ENCODE measurements at regions not wholly inside any gene's neighbourhood (a gene's known extent, or its start where the extent isn't known, plus 50 kb on each side); places are given as distances from the start of the nearest gene placed in this dataset.

DNA sequence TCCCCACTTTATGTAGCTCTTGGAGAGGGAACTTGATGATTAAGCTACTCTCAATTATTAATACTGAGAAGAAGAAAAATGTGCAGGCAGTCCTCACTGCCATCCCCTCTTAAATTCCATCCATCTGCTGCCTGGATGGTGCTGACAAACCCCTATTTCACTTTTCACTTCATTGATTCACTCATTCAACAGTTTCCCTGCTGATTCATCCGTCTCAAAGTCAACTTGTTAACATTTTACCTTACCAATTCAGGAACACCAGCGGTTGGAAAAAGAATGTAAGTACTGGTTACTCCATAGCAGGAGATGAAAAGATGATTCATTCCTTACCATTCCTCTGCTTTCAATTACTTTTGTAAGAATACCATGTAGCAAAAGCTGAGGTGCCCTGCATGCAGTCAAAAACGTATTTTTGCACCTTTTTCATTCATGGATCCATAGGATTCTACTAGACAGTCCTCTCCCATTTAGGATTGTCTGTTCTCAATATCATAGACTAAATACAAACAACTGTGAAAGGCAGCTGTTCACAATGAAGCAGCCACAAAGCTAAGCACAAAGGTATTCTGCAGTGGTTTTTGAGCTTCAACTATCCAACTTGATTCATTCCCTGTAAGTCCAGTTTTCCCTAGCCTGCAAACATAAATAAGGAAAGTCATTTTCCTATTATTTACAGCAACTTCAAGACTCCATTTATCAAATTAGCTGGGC, 262.0 kb downstream of the MREG start:
- Histone ChIP-seq H2AFZ (ENCODE audit: control insufficient read depth, low read depth, low read length) (no peak overlapping the region), H3K36me3 (ENCODE audit: control insufficient read depth in 2 of 2, insufficient read depth in 2 of 2, low read length in 1 of 2) (no peaks in the 10 kb centered on the region), H4K20me1 (ENCODE audit: control insufficient read depth, insufficient read depth) (no peaks in the 10 kb centered on the region; the same call in 1 of the 2 replicates), H3K9ac (ENCODE audit: control insufficient read depth, insufficient read depth, low read length) (no peak overlapping the region), H3K4me2 (ENCODE audit: control insufficient read depth, insufficient read depth) (no peak overlapping the region), H3K79me2 (ENCODE audit: control insufficient read depth, insufficient read depth, low read length) (no peaks in the 10 kb centered on the region), H3K27ac (ENCODE audit: control insufficient read depth, insufficient read depth) (no peak overlapping the region), H3K4me3 (no peak overlapping the region), H3K4me1 (ENCODE audit: control insufficient read depth, insufficient read depth, low read length) (no peaks in the 10 kb centered on the region), H3K9me3 (replicated peaks; ENCODE audit: control insufficient read depth, insufficient read depth, low read length) (no peaks in the 10 kb centered on the region), H3K27me3 (replicated peaks in 1 of 2; ENCODE audit: control insufficient read depth in 2 of 2, insufficient read depth in 2 of 2, low read length in 1 of 2) (no peaks in the 10 kb centered on the region; a peak in 1 of 4 replicates)
- ChIA-PET SMC1A (ENCODE audit: uncharacterized antibody, unreplicated experiment) (interaction anchor here (0.6 to 3.5 kb wide), 10 partner anchors 9 to 298 kb away, joined by 3 to 18 read pairs (median 4); no protein-coding TSS in a partner anchor), RAD21 (ENCODE audit: unreplicated experiment) (no interaction called here), CTCF (interaction anchor here (2.0 kb wide), 1 partner anchor 8 kb away, joined by 6 read pairs; no protein-coding TSS in a partner anchor), POLR2A (interaction anchor here (1.3 kb wide), 1 partner anchor 57 kb away, joined by 3 read pairs; no protein-coding TSS in a partner anchor)
- ATAC-seq (no peak), DNase-seq (ENCODE audit: low read depth, low spot score) (no peak), FAIRE-seq (no peak)
- TF ChIP-seq NFIC (IDR thresholded peaks at IDR 0.05; ENCODE audit: low read depth, low read length) (no peak), DPF2 (IDR thresholded peaks at IDR 0.05) (no peak)
- TF ChIP-seq, protein P1, sequence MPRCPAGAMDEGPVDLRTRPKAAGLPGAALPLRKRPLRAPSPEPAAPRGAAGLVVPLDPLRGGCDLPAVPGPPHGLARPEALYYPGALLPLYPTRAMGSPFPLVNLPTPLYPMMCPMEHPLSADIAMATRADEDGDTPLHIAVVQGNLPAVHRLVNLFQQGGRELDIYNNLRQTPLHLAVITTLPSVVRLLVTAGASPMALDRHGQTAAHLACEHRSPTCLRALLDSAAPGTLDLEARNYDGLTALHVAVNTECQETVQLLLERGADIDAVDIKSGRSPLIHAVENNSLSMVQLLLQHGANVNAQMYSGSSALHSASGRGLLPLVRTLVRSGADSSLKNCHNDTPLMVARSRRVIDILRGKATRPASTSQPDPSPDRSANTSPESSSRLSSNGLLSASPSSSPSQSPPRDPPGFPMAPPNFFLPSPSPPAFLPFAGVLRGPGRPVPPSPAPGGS (IDR thresholded peaks at IDR 0.05; ENCODE audit: borderline replicate concordance, insufficient read depth, low read depth, low read length, poor library complexity, severe bottlenecking), result no peak
- in situ Hi-C loops (cut with MboI) (no loop called here), intact Hi-C loops (cut with micrococcal nuclease; ENCODE audit: unreplicated experiment) (no loop called here)
- 25% methylated on average over 3 of the region's 3 CpGs for WGBS (ENCODE audit: insufficient coverage, insufficient replicate concordance, low lambda C conversion rate, missing lambda C conversion rate)
- no TSS peak for BruUV-seq (replicated peaks)

GRCh38 chr2:215750763-215751162, 262.6 kb downstream of the MREG start:
- Histone ChIP-seq H4K20me1 (ENCODE audit: control insufficient read depth, insufficient read depth) (no peaks in the 10 kb centered on the region; the same call in 1 of the 2 replicates), H3K79me2 (ENCODE audit: control insufficient read depth, insufficient read depth, low read length) (no peaks in the 10 kb centered on the region), H3K9me3 (replicated peaks; ENCODE audit: control insufficient read depth, insufficient read depth, low read length) (no peaks in the 10 kb centered on the region), H3K4me2 (ENCODE audit: control insufficient read depth, insufficient read depth) (no peak overlapping the region), H3K27me3 (replicated peaks in 1 of 2; ENCODE audit: control insufficient read depth in 2 of 2, insufficient read depth in 2 of 2, low read length in 1 of 2) (no peaks in the 10 kb centered on the region; a peak in 1 of 4 replicates), H3K4me3 (no peak overlapping the region), H3K9ac (ENCODE audit: control insufficient read depth, insufficient read depth, low read length) (no peak overlapping the region), H2AFZ (ENCODE audit: control insufficient read depth, low read depth, low read length) (no peak overlapping the region), H3K36me3 (ENCODE audit: control insufficient read depth in 2 of 2, insufficient read depth in 2 of 2, low read length in 1 of 2) (no peaks in the 10 kb centered on the region), H3K27ac (ENCODE audit: control insufficient read depth, insufficient read depth) (no peak overlapping the region), H3K4me1 (ENCODE audit: control insufficient read depth, insufficient read depth, low read length) (no peaks in the 10 kb centered on the region)
- 44% methylated on average over 4 of the region's 4 CpGs for WGBS (ENCODE audit: insufficient coverage, insufficient replicate concordance, low lambda C conversion rate, missing lambda C conversion rate)
- SMC1A ChIA-PET (ENCODE audit: uncharacterized antibody, unreplicated experiment), result interaction anchor here (0.9 to 3.5 kb wide), 10 partner anchors 10 to 297 kb away, joined by 3 to 18 read pairs (median 4); no protein-coding TSS in a partner anchor
- DNase-seq (ENCODE audit: low read depth, low spot score) (no peak), ATAC-seq (peak; percentile 41; the same call in 2 of the 3 replicates), FAIRE-seq (no peak)
- intact Hi-C loops (cut with micrococcal nuclease; ENCODE audit: unreplicated experiment), result no loop called here
- TF ChIP-seq, protein P2, sequence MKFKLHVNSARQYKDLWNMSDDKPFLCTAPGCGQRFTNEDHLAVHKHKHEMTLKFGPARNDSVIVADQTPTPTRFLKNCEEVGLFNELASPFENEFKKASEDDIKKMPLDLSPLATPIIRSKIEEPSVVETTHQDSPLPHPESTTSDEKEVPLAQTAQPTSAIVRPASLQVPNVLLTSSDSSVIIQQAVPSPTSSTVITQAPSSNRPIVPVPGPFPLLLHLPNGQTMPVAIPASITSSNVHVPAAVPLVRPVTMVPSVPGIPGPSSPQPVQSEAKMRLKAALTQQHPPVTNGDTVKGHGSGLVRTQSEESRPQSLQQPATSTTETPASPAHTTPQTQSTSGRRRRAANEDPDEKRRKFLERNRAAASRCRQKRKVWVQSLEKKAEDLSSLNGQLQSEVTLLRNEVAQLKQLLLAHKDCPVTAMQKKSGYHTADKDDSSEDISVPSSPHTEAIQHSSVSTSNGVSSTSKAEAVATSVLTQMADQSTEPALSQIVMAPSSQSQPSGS (IDR thresholded peaks at IDR 0.05; ENCODE audit: low read length), result no peak
- TF ChIP-seq, protein P3, sequence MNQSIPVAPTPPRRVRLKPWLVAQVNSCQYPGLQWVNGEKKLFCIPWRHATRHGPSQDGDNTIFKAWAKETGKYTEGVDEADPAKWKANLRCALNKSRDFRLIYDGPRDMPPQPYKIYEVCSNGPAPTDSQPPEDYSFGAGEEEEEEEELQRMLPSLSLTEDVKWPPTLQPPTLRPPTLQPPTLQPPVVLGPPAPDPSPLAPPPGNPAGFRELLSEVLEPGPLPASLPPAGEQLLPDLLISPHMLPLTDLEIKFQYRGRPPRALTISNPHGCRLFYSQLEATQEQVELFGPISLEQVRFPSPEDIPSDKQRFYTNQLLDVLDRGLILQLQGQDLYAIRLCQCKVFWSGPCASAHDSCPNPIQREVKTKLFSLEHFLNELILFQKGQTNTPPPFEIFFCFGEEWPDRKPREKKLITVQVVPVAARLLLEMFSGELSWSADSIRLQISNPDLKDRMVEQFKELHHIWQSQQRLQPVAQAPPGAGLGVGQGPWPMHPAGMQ (IDR thresholded peaks at IDR 0.05; ENCODE audit: borderline replicate concordance), result no peak
- TF ChIP-seq EGR1 (IDR thresholded peaks at IDR 0.05; ENCODE audit: borderline replicate concordance in 1 of 2, low read depth in 2 of 2, low read length in 2 of 2) (no peak), GABPA (IDR thresholded peaks at IDR 0.05; ENCODE audit: low read depth) (no peak), EZH2 (IDR thresholded peaks at IDR 0.05; ENCODE audit: borderline replicate concordance, control insufficient read depth, low read depth, low read length) (no peak), ATF7 (IDR thresholded peaks at IDR 0.05; ENCODE audit: low read depth) (no peak), RAD51 (IDR thresholded peaks at IDR 0.05) (no peak), SIN3A (IDR thresholded peaks at IDR 0.05; ENCODE audit: low read depth, low read length) (no peak), BMI1 (IDR thresholded peaks at IDR 0.05; ENCODE audit: borderline replicate concordance) (no peak)
- RAD21 ChIA-PET (ENCODE audit: unreplicated experiment), result no interaction called here
- CTCF ChIA-PET, result interaction anchor here (2.0 kb wide), 1 partner anchor 9 kb away, joined by 6 read pairs; no protein-coding TSS in a partner anchor
- POLR2A ChIA-PET, result interaction anchor here (1.3 kb wide), 1 partner anchor 58 kb away, joined by 3 read pairs; no protein-coding TSS in a partner anchor
- no TSS peak for BruUV-seq (replicated peaks)
- in situ Hi-C loops (cut with MboI), result no loop called here
